ENCODE measurements at regions not wholly inside any gene's neighbourhood (a gene's known extent, or its start where the extent isn't known, plus 50 kb on each side); places are given as distances from the start of the nearest gene placed in this dataset.

- no peak for DNase-seq (ENCODE audit: low read depth)
Observed at GRCh38 chr13:85538957-85539356, 260.3 kb downstream of the SLITRK6 start.

GRCh38 chr13:85537601-85538000, 261.6 kb downstream of the SLITRK6 start:
- no peak for DNase-seq (ENCODE audit: low read depth)

- no peak for DNase-seq (ENCODE audit: low read depth)
Observed at GRCh38 chr13:85536706-85537105, 262.5 kb downstream of the SLITRK6 start.

GRCh38 chr13:85535316-85536084, 263.7 kb downstream of the SLITRK6 start:
- DNase-seq (ENCODE audit: low read depth): no peak

GRCh38 chr13:85533911-85534310, 265.3 kb downstream of the SLITRK6 start:
- DNase-seq (ENCODE audit: low read depth): no peak

- no peak for DNase-seq (ENCODE audit: low read depth)
Observed at GRCh38 chr13:85529218-85529594, 270.0 kb downstream of the SLITRK6 start.

- DNase-seq (ENCODE audit: low read depth): no peak
Observed at GRCh38 chr13:85528491-85529217, 270.6 kb downstream of the SLITRK6 start.

GRCh38 chr13:85527316-85527715, 271.9 kb downstream of the SLITRK6 start:
- no peak for DNase-seq (ENCODE audit: low read depth)

GRCh38 chr13:85525411-85525810, 273.8 kb downstream of the SLITRK6 start:
- no peak for DNase-seq (ENCODE audit: low read depth)

GRCh38 chr13:85521657-85522056, 277.6 kb downstream of the SLITRK6 start:
- DNase-seq (ENCODE audit: low read depth): no peak

- no peak for DNase-seq (ENCODE audit: low read depth)
Observed at GRCh38 chr13:85520445-85520844, 278.8 kb downstream of the SLITRK6 start.

- no peak for DNase-seq (ENCODE audit: low read depth)
Observed at GRCh38 chr13:85519363-85519762, 279.9 kb downstream of the SLITRK6 start.

GRCh38 chr13:85512421-85512820, 286.8 kb downstream of the SLITRK6 start:
- DNase-seq (ENCODE audit: low read depth): no peak

GRCh38 chr13:85509512-85509911, 289.7 kb downstream of the SLITRK6 start:
- no peak for DNase-seq (ENCODE audit: low read depth)

- no peak for DNase-seq (ENCODE audit: low read depth)
Observed at GRCh38 chr13:85508683-85509329, 290.4 kb downstream of the SLITRK6 start.

- DNase-seq (ENCODE audit: low read depth): no peak
Observed at GRCh38 chr13:85503797-85504196, 295.4 kb downstream of the SLITRK6 start.

- DNase-seq (ENCODE audit: low read depth): no peak
Observed at GRCh38 chr13:85501616-85502015, 297.6 kb downstream of the SLITRK6 start.

- no peak for DNase-seq (ENCODE audit: low read depth)
Observed at GRCh38 chr13:85500696-85501256, 298.4 kb downstream of the SLITRK6 start.

- no peak for DNase-seq (ENCODE audit: low read depth)
Observed at GRCh38 chr13:85498774-85499173, 300.4 kb downstream of the SLITRK6 start.

- no peak for DNase-seq (ENCODE audit: low read depth)
Observed at GRCh38 chr13:85497652-85498051, 301.6 kb downstream of the SLITRK6 start.

GRCh38 chr13:85492283-85492682, 306.9 kb downstream of the SLITRK6 start:
- DNase-seq (ENCODE audit: low read depth): no peak

GRCh38 chr13:85486663-85487062, 312.6 kb downstream of the SLITRK6 start:
- no peak for DNase-seq (ENCODE audit: low read depth)

GRCh38 chr13:85473144-85473543, 326.1 kb downstream of the SLITRK6 start:
- no peak for DNase-seq (ENCODE audit: low read depth)

Data from stimulated activated CD8-positive, alpha-beta memory T cell treated with anti-CD3 and anti-CD28 coated beads, Interleukin-4, amount 100 ng/mL, for 24 hours (primary cell).